ENCODE measurements at regions not wholly inside any gene's neighbourhood (a gene's known extent, or its start where the extent isn't known, plus 50 kb on each side); places are given as distances from the start of the nearest gene placed in this dataset.
"Not testable (repeated sequence)": the region's sequence is repeated elsewhere in the genome, so short reads cannot be mapped to it uniquely, and the experiment has no call there.

GRCh38 chr3:82628385-82629014 is 867.1 kb upstream of the GBE1 start:
- DNase-seq (ENCODE audit: low read depth in 2 of 3, low spot score in 2 of 3) = no peak

DNA sequence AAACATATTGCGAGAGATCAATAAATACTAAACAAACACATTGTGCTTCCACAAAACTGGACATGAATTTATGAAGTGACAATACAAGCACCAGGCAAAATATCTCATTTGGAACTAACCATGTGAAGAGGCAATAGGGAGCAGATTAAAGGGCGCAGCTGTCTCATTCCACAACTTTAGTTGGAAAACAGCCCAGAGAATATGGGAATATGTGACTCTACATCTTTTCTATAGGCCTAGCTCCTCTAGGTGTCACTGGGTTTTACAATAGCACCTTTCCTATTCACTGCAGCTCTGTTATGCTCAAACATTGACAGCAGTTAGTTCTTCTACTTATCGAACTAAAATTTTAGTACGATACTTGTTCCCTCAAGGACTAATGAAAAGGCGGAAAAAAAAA is 866.3 kb upstream of the GBE1 start:
- no peak for DNase-seq (ENCODE audit: low read depth in 2 of 3, low spot score in 2 of 3)

- DNase-seq (ENCODE audit: low read depth in 2 of 3, low spot score in 2 of 3) = not testable (repeated sequence)
Observed at GRCh38 chr3:82620744-82621143, 859.3 kb upstream of the GBE1 start.

GRCh38 chr3:82618594-82618993 is 857.1 kb upstream of the GBE1 start:
- DNase-seq (ENCODE audit: low read depth in 2 of 3, low spot score in 2 of 3) = no peak

- no peak for DNase-seq (ENCODE audit: low read depth in 2 of 3, low spot score in 2 of 3)
Observed at GRCh38 chr3:82610236-82610635, 848.8 kb upstream of the GBE1 start.

DNA sequence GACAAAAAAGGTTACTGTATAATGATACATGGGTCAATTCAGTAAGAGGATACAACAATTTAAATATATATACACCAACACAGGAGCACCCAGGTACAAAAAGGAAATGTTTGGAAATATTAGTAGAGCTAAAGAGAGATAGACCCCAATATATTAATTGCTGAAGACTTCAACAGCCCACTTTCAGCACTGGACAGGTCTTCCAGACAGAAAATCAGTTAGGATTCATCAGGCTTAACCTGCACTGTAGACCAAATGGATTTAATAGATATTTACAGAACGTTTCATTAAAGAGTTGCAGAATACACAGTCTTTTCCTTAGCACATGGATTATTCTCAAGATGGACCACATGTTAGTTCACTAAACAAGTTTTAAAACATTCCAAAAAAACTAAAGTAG is 845.9 kb upstream of the GBE1 start:
- DNase-seq (ENCODE audit: low read depth in 2 of 3, low spot score in 2 of 3) = no peak

DNA sequence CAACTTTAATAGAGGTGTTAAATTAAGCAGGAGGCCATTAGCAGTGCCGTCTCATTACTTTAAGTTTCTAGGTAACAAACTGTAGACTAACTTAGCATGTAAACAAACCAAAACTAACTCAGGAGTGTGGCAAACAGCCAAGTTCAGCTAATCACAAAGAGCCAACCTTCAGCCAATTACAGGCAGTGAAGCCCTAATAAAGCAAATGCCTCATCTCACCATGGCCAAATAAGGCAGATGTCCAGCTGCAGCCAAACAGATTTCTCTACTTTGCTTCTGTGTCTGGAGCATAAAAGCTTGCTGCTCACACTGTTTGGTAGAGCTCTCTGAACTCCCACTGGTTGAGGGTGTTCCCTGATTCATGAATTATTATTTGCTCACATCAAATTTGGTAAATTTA is 835.4 kb upstream of the GBE1 start:
- no peak for DNase-seq (ENCODE audit: low read depth in 2 of 3, low spot score in 2 of 3)

DNA sequence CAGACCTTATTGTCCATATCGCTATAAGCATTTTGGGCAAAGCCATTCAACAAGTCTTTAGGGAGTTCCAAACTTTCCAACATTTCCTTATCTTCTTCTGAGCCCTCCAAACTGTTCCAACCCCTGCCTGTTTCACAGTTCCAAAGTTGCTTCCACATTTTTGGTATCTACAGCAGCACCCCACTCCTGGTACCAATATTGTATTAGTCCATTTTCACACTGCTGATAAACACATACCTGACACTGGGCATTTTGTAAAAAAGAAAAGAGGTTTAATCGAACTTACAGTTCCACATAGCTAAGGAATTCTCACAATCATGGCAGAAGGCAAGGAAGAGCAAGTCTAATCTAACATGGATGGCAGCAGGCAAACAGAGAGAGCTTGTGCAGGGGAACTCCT is 834.1 kb upstream of the GBE1 start:
- no peak for DNase-seq (ENCODE audit: low read depth in 2 of 3, low spot score in 2 of 3)

- DNase-seq (ENCODE audit: low read depth in 2 of 3, low spot score in 2 of 3) = no peak
Observed at GRCh38 chr3:82587174-82587573, 825.7 kb upstream of the GBE1 start.

DNA sequence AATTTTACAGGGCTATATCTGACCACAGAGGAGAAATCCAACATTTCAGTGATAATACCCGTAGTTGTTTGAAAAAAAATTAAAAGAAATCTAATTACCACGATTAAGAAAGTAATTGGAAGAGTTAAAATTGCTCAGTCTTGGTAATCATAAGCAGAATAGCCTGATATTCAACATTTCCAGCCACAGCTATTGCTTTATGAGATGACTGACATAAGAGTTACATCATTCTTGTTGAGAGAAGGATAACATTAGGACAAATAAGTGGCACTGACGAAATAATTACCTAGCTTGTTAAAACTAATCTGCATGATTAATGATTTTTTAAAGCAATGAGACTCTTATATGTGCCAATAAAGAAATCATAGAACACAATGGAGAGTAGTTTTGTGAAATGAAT is 825.0 kb upstream of the GBE1 start:
- DNase-seq (ENCODE audit: low read depth in 2 of 3, low spot score in 2 of 3) = no peak

DNA sequence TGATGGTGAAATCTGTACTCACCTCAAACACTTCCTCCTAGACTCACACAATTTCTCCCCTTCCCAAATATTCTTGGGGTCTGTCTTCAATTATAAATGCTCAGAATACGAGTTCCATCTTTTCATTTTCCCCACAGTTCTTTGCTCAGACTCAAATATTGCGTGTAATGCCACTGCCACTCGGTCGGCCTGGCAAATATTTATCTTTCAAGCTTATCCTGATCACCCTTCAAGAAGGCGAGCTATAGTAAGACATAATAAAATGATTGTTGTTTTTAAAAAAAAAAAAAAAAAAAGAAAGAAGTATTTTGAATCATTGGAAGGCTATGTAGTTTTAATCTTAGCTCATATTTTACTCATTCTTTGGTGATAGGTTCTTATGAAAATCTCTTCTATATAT is 824.6 kb upstream of the GBE1 start:
- DNase-seq (ENCODE audit: low read depth in 2 of 3, low spot score in 2 of 3) = not testable (repeated sequence)

DNA sequence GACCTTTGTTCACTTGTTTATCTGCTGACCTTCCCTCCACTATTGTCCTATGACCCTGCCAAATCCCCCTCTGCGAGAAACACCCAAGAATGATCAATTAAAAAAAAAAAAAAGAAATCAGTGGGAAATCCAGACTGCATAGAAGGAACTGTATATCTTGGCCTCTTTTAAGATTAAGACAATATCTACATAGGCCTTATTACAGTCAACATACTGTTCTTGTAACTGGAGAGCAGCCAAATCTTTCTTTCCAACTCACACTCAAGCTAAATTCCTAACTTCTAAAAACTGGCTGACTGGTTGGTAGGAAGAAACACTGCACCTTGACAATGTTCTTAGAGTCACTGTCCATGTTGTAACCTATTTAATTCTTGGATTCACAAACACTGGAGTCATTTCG is 824.1 kb upstream of the GBE1 start:
- DNase-seq (ENCODE audit: low read depth in 2 of 3, low spot score in 2 of 3) = not testable (repeated sequence)

GRCh38 chr3:82584861-82585260 is 823.4 kb upstream of the GBE1 start:
- DNase-seq (ENCODE audit: low read depth in 2 of 3, low spot score in 2 of 3) = not testable (repeated sequence)

DNA sequence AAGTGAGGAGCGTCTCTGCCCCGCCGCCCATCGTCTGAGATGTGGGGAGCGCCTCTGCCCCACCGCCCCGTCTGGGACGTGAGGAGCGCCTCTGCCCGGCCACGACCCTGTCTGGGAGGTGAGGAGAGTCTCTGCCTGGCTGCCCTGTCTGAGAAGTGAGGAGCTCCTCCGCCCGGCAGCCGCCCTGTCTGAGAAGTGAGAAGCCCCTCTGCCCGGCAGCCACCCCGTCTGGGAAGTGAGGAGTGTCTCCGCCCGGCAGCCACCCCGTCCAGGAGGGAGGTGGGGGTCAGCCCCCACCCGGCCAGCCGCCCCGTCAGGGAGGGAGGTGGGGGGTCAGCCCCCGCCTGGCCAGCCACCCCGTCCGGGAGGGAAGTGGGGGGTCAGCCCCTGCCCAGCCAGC is 823.0 kb upstream of the GBE1 start:
- not testable (repeated sequence) for DNase-seq (ENCODE audit: low read depth in 2 of 3, low spot score in 2 of 3)

DNA sequence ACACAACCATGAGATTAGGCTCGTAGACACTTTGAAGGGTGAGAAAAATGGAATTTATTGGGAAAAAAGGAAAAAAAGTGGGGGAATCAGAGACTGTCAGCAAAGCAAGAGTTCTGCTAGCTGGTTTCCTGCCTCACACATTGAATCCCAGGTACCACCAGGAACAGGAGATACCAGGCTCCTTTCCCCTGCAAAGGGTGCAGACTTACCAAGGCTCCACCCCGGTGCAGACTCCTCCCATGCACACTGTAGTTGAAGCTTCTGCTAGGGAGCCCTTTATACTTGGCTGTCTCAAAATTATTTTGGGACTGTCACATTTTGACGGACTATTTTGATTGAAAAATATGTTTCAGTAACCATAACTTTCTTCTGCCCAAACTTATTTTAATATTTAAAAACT is 819.9 kb upstream of the GBE1 start:
- no peak for DNase-seq (ENCODE audit: low read depth in 2 of 3, low spot score in 2 of 3)

GRCh38 chr3:82572721-82573120 is 811.3 kb upstream of the GBE1 start:
- no peak for DNase-seq (ENCODE audit: low read depth in 2 of 3, low spot score in 2 of 3)

GRCh38 chr3:82568776-82569338 is 807.4 kb upstream of the GBE1 start:
- DNase-seq (ENCODE audit: low read depth in 2 of 3, low spot score in 2 of 3) = no peak

GRCh38 chr3:82567029-82567600 is 805.7 kb upstream of the GBE1 start:
- no peak for DNase-seq (ENCODE audit: low read depth in 2 of 3, low spot score in 2 of 3)

DNA sequence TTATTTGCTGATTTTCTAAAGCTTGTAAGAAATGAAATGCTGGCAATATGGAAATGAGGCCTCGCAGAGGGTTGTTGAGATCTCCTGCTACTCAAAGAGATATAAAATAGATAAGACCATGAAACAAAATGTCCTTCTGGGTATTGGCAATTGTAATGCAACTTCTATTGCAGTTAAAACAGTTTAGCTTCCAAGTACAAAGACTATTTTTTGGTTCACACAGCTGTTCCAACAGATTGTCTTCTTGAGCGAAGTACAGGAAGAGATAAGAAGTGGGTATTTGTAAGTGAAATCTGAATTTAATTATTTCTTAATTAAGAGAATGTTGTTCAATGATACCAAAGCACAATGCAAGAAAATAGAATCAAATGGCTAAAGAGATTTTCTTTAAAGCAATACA is 801.5 kb upstream of the GBE1 start:
- DNase-seq (ENCODE audit: low read depth in 2 of 3, low spot score in 2 of 3) = no peak

- DNase-seq (ENCODE audit: low read depth in 2 of 3, low spot score in 2 of 3) = no peak
Observed at GRCh38 chr3:82561784-82562183, 800.3 kb upstream of the GBE1 start.

DNA sequence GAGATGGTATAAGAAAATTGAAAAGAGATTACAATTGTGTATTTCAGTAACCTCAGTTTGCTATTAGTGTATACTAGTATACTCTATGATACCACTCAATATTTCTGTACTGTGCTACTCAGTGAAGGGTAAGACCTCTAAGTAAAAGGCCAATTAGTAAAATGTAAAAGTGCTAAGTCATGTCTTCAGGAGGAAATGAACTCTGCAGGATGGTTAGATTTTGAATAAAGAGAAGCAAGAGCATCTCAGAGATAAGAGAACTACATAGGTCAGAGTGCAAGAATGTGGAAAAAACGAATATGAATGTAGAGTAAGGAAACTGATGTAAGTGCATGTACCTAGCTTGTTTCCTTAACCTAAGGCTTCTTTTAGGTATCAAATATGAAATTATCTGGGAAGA is 796.6 kb upstream of the GBE1 start:
- no peak for DNase-seq (ENCODE audit: low read depth in 2 of 3, low spot score in 2 of 3)

DNA sequence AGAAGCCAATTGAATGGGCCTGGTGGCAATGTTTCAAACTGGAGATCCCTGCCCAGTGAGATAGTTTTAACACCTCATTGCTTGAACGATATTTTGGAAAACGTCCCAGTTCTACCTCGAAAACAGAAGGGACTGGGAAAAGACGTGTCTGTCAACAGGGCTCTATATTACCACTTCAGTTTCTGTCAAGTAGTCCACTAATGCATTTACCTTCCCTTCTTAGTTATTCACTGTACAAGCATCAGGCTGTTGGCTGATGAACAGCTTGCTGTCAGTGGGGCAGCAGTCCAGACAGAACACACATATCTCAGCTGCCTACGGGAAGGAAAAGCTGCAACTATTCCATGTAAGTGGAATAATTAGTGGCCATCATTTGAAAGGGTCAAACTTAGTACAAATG is 794.7 kb upstream of the GBE1 start:
- no peak for DNase-seq (ENCODE audit: low read depth in 2 of 3, low spot score in 2 of 3)

GRCh38 chr3:82542556-82542955 is 781.1 kb upstream of the GBE1 start:
- not testable (repeated sequence) for DNase-seq (ENCODE audit: low read depth in 2 of 3, low spot score in 2 of 3)
